SK-N-MC (cell line): ENCODE measurements at regions not wholly inside any gene's neighbourhood (a gene's known extent, or its start where the extent isn't known, plus 50 kb on each side); places are given as distances from the start of the nearest gene placed in this dataset.

Experiments
- DNase-seq: peaks from one replicate; pipeline ENCODE4 v3.0.0-alpha.2; 2011; ENCODE audit warnings: low read depth, low spot score
- H3K27ac ChIP-seq: fragments of 200-600 bp; sonication (generic); 2 replicates; pipeline ENCODE4 v1.5.1; 2016; ENCODE audit warnings: mixed run types
- H3K36me3 ChIP-seq: fragments of 200-600 bp; sonication (generic); 2 replicates; pipeline ENCODE4 v1.6.1; 2017; ENCODE audit warnings: antibody characterized with exemption, low read length, mixed read lengths; ENCODE audit not compliant: insufficient read depth
- H3K4me3 ChIP-seq: fragments of 200-600 bp; sonication (generic); 2 replicates; pipeline ENCODE4 v1.5.1; 2016
- H3K9ac ChIP-seq: fragments of 200-600 bp; sonication (generic); 2 replicates; pipeline ENCODE4 v1.8.0; 2017; ENCODE audit warnings: mixed run types, mixed read lengths; ENCODE audit not compliant: insufficient read length
- H3K9me3 ChIP-seq: fragments of 200-600 bp; sonication (generic); 2 replicates; pipeline ENCODE4 v1.6.1; 2017; ENCODE audit warnings: low read depth, mild to moderate bottlenecking, antibody characterized with exemption, low read length, moderate library complexity, mixed read lengths
- EZH2 ChIP-seq: fragments of 200-600 bp; sonication (generic); IDR thresholded peaks from one replicate; pipeline ENCODE4 v1.6.1; 2017; ENCODE audit warnings: antibody characterized with exemption
- FOXP2 ChIP-seq: optimal IDR thresholded peaks from 2 replicates; pipeline ENCODE3; 2011; ENCODE audit warnings: mild to moderate bottlenecking, moderate library complexity; ENCODE audit not compliant: insufficient read depth; ENCODE audit errors: extremely low read length, control extremely low read depth
- POLR2AphosphoS5 ChIP-seq: IDR thresholded peaks from 2 replicates; pipeline ENCODE4 v1.6.1; 2012; ENCODE audit warnings: mild to moderate bottlenecking, low read depth, low read length, borderline replicate concordance

DNA sequence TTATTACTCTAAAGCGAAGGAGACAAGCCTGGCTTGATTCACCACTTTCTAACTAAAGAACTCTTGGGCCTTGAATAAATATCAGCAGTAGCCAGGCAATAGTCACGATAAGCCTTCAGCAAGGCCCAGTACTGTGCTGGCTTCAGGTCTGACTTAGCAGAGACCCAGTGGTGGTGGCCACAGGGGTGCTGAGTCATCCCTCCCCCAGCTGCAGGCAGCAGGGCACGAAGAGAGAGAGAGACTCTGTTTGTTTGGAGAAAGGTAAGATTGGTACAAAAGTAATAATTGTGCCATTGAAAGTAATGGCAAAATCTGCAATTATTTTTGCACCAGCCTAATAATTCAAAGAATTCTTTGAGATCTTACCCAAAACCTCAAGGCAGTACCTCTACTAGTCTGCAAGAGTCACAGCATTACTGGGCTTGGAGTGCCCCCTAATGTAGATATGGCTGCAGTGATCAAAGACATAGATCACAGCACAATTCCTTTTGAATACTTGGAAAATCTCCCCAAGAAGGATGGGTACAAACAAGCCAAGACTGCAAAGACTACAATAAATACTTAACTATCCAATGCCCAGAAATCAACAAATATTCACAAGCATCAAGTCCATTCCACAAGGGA, 159.5 kb upstream of the USP38 start:
- Histone ChIP-seq H3K9me3 (no peaks in the 10 kb centered on the region), H3K4me3 (no peak overlapping the region), H3K36me3 (no peaks in the 10 kb centered on the region), H3K9ac (no peak overlapping the region), H3K27ac (no peak overlapping the region)
- no peak for DNase-seq
- no peak for TF ChIP-seq EZH2
- TF ChIP-seq POLR2AphosphoS5, result no peak
- TF ChIP-seq FOXP2, result no peak

DNA sequence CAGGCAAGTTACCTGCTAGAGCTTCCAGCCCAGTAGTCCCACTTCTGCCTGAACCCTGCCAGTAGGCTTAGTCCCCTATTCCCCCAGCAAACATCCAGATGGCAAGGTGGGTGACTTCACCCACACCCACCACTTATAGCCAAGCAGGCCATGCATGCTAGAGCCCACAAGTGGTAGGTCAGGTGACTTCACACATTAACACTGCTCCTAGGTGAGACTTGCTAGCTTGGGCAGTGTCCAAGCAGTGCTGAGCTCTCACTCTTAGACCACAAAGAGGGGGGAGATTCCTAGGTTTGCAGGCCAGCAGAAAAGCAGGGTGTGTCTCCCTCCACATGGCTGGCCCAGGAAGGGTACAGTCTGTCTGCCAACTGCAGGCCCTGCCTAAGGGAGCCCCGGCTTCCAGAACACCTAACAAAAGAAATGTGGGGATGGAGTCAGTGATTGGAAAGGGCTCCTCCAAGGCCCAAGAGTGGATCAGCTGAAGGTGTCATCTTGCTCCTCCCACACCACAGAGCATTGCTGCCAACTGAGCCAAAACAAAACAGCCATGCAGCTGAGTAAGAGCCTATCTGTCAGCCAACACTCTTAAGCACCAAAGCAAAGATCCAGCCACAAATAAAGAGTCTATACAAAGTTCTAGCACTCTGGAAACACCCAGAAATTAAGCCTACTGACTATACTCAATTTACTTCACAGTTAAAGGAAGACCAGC, 158.1 kb upstream of the USP38 start:
- TF ChIP-seq FOXP2, result no peak
- Histone ChIP-seq H3K4me3 (no peak overlapping the region), H3K9me3 (no peaks in the 10 kb centered on the region), H3K36me3 (no peaks in the 10 kb centered on the region), H3K27ac (no peak overlapping the region), H3K9ac (no peak overlapping the region)
- DNase-seq, result no peak

DNA sequence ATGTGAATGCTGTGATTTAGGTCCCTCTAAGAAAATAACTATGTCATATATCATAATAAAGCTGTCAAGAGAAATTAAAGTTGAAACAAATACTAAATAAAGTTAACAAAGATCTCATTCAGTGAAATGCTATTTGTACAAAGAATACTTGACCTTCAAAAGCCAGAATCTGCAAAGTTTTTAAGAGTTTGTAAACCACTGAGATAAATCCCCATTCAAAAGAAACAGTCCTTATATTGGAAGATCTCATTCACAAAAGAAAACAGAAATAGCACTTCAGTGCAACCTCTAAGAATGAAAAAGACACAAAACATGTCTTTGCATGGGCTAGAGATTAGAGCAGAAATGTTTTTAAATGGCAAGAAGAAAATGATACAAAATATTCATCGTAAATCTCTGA, 149.1 kb upstream of the USP38 start:
- TF ChIP-seq FOXP2 (no peak), EZH2 (no peak), POLR2AphosphoS5 (no peak)
- H3K9me3 ChIP-seq, result no peaks in the 10 kb centered on the region
- no peaks in the 10 kb centered on the region for H3K36me3 ChIP-seq
- DNase-seq, result no peak
- H3K4me3 ChIP-seq, result no peak overlapping the region
- no peak overlapping the region for H3K9ac ChIP-seq
- no peak overlapping the region for H3K27ac ChIP-seq

DNA sequence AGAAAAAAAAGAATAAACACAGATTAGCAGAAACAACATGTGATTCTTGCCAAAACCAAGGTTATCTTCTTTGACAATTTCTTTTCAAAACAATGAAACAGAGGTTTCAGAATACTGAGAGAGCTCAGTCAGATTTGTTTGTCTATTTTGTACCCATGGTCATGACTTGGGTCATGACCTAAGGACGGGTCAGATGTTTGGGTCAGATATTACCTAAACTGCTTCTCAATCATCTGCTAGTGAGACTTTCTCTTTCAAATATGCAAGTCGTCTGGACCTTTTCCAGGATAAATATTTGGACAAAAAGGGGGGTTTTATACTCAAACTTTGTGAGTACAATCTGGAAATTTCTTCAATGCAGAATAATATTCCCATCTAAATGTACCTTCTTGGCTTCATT, 148.3 kb upstream of the USP38 start:
- Histone ChIP-seq H3K27ac (no peak overlapping the region), H3K9me3 (no peaks in the 10 kb centered on the region), H3K4me3 (no peak overlapping the region), H3K36me3 (no peaks in the 10 kb centered on the region), H3K9ac (no peak overlapping the region)
- no peak for DNase-seq
- TF ChIP-seq POLR2AphosphoS5, result no peak
- no peak for TF ChIP-seq EZH2
- TF ChIP-seq FOXP2, result no peak

DNA sequence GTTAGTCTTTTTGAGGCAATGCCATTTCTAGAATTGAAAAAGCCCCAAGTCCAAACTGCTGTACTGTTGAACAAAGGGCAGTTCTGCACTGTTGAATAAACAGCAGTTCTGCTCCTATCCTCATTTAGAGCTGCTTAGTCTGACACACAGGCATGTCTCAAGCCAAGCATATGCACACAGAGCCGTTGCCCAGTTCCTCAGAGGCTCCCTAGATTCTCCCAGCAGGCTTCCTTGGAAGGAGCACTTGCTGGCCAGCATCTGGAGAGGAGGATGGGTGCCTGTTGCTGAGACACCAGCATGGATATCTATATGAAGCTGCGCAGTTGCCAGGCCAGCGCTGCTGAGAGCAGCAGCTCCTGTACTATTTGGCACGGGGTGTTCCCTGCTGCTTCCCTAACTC, 138.3 kb upstream of the USP38 start:
- no peak overlapping the region for H3K4me3 ChIP-seq

DNA sequence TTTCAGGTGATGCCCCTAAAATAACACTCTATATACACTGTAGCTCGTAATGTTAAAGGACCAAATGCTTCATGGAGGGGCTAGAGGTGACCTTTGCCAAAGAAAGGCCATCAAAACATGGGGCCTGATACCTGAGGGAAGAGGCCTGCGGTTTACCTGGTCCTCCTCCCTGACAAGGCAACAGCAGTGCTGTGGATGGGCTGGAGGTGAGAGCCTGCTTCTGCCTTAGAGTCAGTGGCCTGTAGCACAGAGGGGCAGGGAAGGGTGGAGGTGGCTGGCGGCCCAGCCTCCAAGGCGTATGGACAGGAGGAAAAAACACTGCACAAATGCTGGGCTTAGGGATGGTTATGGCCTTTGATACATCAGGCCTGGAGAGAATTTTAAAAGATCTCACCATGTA, 137.8 kb upstream of the USP38 start:
- H3K9ac ChIP-seq, result no peak overlapping the region
- H3K4me3 ChIP-seq, result no peak overlapping the region
- TF ChIP-seq POLR2AphosphoS5, result no peak
- no peak for TF ChIP-seq EZH2
- TF ChIP-seq FOXP2, result no peak
- no peak for DNase-seq
- no peaks in the 10 kb centered on the region for H3K36me3 ChIP-seq
- no peak overlapping the region for H3K27ac ChIP-seq
- H3K9me3 ChIP-seq, result no peaks in the 10 kb centered on the region

More for the DNA sequence above, 138.3 kb upstream of the USP38 start:
- DNase-seq, result no peak
- no peaks in the 10 kb centered on the region for H3K9me3 ChIP-seq
- no peak overlapping the region for H3K9ac ChIP-seq
- no peak overlapping the region for H3K27ac ChIP-seq
- no peaks in the 10 kb centered on the region for H3K36me3 ChIP-seq
- TF ChIP-seq FOXP2 (no peak), EZH2 (no peak), POLR2AphosphoS5 (no peak)

DNA sequence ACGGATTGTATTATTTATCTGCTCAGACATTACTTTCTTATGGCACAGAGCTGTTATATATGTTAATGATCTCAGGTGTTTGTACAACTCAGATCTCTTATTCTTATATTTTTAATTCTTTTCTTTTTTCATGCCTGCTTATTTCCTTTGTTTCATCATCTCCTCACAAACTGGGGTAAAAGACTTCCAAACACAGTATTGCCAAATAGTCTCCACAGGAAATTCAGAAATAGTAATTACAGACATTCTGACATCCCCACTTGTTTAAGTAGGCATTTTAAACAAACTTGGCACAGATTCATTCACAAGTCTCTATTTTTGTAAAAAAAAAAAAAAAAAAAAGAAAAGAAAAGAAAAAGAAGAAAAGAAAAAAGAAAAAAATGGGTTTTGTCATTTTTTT, 129.7 kb upstream of the USP38 start:
- no peak overlapping the region for H3K4me3 ChIP-seq
- DNase-seq, result no peak
- TF ChIP-seq EZH2 (no peak), POLR2AphosphoS5 (no peak), FOXP2 (no peak)
- H3K27ac ChIP-seq, result no peak overlapping the region
- no peak overlapping the region for H3K9ac ChIP-seq
- H3K9me3 ChIP-seq, result no peaks in the 10 kb centered on the region
- no peaks in the 10 kb centered on the region for H3K36me3 ChIP-seq

DNA sequence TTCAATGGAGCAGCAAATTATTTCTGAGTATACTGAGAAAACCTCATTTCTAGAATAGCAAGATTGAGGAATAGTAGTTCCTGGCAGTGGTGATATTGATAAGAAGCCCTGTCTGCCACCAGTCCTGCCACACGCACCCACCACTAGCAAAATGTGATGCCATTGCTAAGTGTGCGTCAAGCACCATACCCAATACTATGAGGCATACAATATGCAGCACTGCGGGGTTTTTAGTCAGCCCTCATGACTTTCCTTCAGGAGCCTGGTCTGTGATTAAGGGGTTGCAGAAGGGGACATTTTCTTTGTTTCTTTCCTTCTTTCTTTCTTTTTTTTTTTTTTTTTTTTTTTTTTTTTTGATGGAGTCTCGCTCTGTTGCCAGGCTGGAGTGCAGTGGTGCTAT, 128.7 kb upstream of the USP38 start:
- Histone ChIP-seq H3K4me3 (no peak overlapping the region), H3K36me3 (no peaks in the 10 kb centered on the region), H3K27ac (no peak overlapping the region), H3K9ac (no peak overlapping the region), H3K9me3 (no peaks in the 10 kb centered on the region)
- DNase-seq, result no peak
- TF ChIP-seq EZH2 (no peak), POLR2AphosphoS5 (no peak), FOXP2 (no peak)

DNA sequence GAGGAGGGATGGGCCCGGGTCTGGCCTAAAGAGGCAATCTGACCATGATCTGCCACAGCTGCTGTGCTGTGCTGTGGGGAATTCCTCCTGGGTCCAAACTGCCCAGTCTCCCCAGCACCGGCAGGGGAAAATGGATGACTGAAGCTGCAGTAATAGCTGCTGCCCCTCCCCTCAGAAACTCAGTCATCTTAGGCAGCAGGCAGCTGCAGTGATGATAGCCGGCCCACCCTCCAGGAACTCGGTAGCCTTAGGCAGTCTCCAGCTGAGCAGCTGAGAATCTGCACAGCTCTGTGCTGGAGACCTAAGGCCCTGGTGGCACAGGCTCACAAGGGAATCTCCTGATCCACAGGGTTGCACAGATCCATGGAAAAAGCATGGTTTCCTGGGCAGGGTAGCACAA, 113.4 kb upstream of the USP38 start:
- Histone ChIP-seq H3K9ac (no peak overlapping the region), H3K4me3 (no peak overlapping the region), H3K9me3 (no peaks in the 10 kb centered on the region), H3K36me3 (no peaks in the 10 kb centered on the region), H3K27ac (no peak overlapping the region)
- no peak for DNase-seq
- TF ChIP-seq EZH2, result no peak
- no peak for TF ChIP-seq POLR2AphosphoS5
- no peak for TF ChIP-seq FOXP2
